SK-N-SH treated with all-trans-retinoic acid at 6 μM for 48 hours (cell line): ENCODE measurements at regions not wholly inside any gene's neighbourhood (a gene's known extent, or its start where the extent isn't known, plus 50 kb on each side); places are given as distances from the start of the nearest gene placed in this dataset.

ENCODE experiments used
- ATAC-seq: fragments of 200-7000 bp; cut with Tn5 transposase; 3 replicates; pipeline ENCODE4 v1.9.1; 2020; ENCODE audit warnings: mild to moderate bottlenecking, moderate library complexity
- CREB5 ChIP-seq: fragments of 250-450 bp; sonication (Bioruptor Pico); IDR thresholded peaks from 2 replicates; pipeline ENCODE4 v1.5.1; 2020; ENCODE audit warnings: low read depth, mild to moderate bottlenecking, moderate library complexity
- CSDC2 ChIP-seq: fragments of 250-450 bp; sonication (Bioruptor Pico); IDR thresholded peaks from 2 replicates; pipeline ENCODE4 v1.5.0; 2020; ENCODE audit warnings: mild to moderate bottlenecking, moderate library complexity
- CSRNP3 ChIP-seq: fragments of 250-450 bp; sonication (Bioruptor Pico); IDR thresholded peaks from 2 replicates; pipeline ENCODE4 v1.5.1; 2021; ENCODE audit warnings: mild to moderate bottlenecking, moderate library complexity
- ESRRG ChIP-seq: fragments of 250-450 bp; sonication (Bioruptor Pico); IDR thresholded peaks from 2 replicates; pipeline ENCODE4 v1.6.1; 2021; ENCODE audit warnings: mild to moderate bottlenecking
- GLIS3 ChIP-seq: fragments of 250-450 bp; sonication (Bioruptor Pico); IDR thresholded peaks from 2 replicates; pipeline ENCODE4 v1.5.0; 2020; ENCODE audit warnings: mild to moderate bottlenecking, moderate library complexity
- ISL1 ChIP-seq: fragments of 250-450 bp; sonication (Bioruptor Pico); IDR thresholded peaks from 2 replicates; pipeline ENCODE4 v2.1.2; 2022; ENCODE audit warnings: mild to moderate bottlenecking, moderate library complexity
- OSR1 ChIP-seq: fragments of 250-450 bp; sonication (Bioruptor Pico); IDR thresholded peaks from 2 replicates; pipeline ENCODE4 v1.8.0; 2022; ENCODE audit warnings: moderate library complexity, mild to moderate bottlenecking, inconsistent platforms
- POU6F1 ChIP-seq: fragments of 250-450 bp; sonication (Bioruptor Pico); IDR thresholded peaks from 2 replicates; pipeline ENCODE4 v1.8.0; 2021; ENCODE audit warnings: low read depth, mild to moderate bottlenecking, moderate library complexity, borderline replicate concordance
- PPARA ChIP-seq: fragments of 250-450 bp; sonication (Bioruptor Pico); IDR thresholded peaks from 2 replicates; pipeline ENCODE4 v1.5.0; 2020; ENCODE audit warnings: mild to moderate bottlenecking, borderline replicate concordance
- RARB ChIP-seq: fragments of 250-450 bp; sonication (Bioruptor Pico); IDR thresholded peaks from 2 replicates; pipeline ENCODE4 v1.8.0; 2021; ENCODE audit warnings: mild to moderate bottlenecking, moderate library complexity
- SNAI2 ChIP-seq: fragments of 250-450 bp; sonication (Bioruptor Pico); IDR thresholded peaks from 2 replicates; pipeline ENCODE4 v1.5.0; 2020; ENCODE audit warnings: mild to moderate bottlenecking, moderate library complexity
- TCF4 ChIP-seq: fragments of 250-450 bp; sonication (Bioruptor Pico); IDR thresholded peaks from 2 replicates; pipeline ENCODE4 v1.8.0; 2021; ENCODE audit warnings: mild to moderate bottlenecking, moderate library complexity, borderline replicate concordance
- TOX ChIP-seq: fragments of 250-450 bp; sonication (Bioruptor Pico); IDR thresholded peaks from 2 replicates; pipeline ENCODE4 v1.8.0; 2021; ENCODE audit warnings: mild to moderate bottlenecking, moderate library complexity, borderline replicate concordance
- TSHZ2 ChIP-seq: fragments of 250-450 bp; sonication (Bioruptor Pico); IDR thresholded peaks from 2 replicates; pipeline ENCODE4 v1.5.0; 2020; ENCODE audit warnings: mild to moderate bottlenecking, moderate library complexity
- ZFP30 ChIP-seq: fragments of 450-650 bp; formaldehyde crosslinking; IDR thresholded peaks from 2 replicates; pipeline ENCODE4 v1.5.0; 2022; ENCODE audit warnings: mild to moderate bottlenecking, moderate library complexity
- ZNF565 ChIP-seq: fragments of 450-650 bp; formaldehyde crosslinking; conservative IDR thresholded peaks from 2 replicates; pipeline ENCODE4 v1.5.0; 2020; ENCODE audit warnings: low read depth, mild to moderate bottlenecking, moderate library complexity
- ZNF70 ChIP-seq: fragments of 450-650 bp; formaldehyde crosslinking; IDR thresholded peaks from 2 replicates; pipeline ENCODE4 v1.5.0; 2020; ENCODE audit warnings: mild to moderate bottlenecking, moderate library complexity
- ZNF8 ChIP-seq: fragments of 450-650 bp; formaldehyde crosslinking; IDR thresholded peaks from 2 replicates; pipeline ENCODE4 v1.5.0; 2020; ENCODE audit warnings: mild to moderate bottlenecking, moderate library complexity

GRCh38 chr6:140559458-140559857 lies 1185.0 kb upstream of the CITED2 start:
- no peak for ATAC-seq
- no peak for TF ChIP-seq TSHZ2 (CRISPR knock-in tag)

- no peak for TF ChIP-seq GLIS3
- TF ChIP-seq POU6F1 (CRISPR knock-in tag) = no peak
- TF ChIP-seq OSR1 (CRISPR knock-in tag) = no peak
- TF ChIP-seq ZFP30 = no peak
- ATAC-seq = peak; percentile 35; the same call in 2 of the 3 replicates
Observed at GRCh38 chr6:140554421-140554820, 1180.0 kb upstream of the CITED2 start.

GRCh38 chr6:140548366-140548765 lies 1173.9 kb upstream of the CITED2 start:
- TF ChIP-seq ZNF8 (CRISPR knock-in tag) = no peak
- TF ChIP-seq ZFP30 = no peak
- no peak for TF ChIP-seq CSDC2 (CRISPR knock-in tag)
- no peak for TF ChIP-seq TOX (CRISPR knock-in tag)
- no peak for TF ChIP-seq RARB
- no peak for TF ChIP-seq CSRNP3
- TF ChIP-seq TCF4 (CRISPR knock-in tag) = no peak
- no peak for TF ChIP-seq ISL1 (CRISPR knock-in tag)
- TF ChIP-seq CREB5 (CRISPR knock-in tag) = no peak
- no peak for TF ChIP-seq SNAI2
- no peak for TF ChIP-seq GLIS3
- TF ChIP-seq OSR1 (CRISPR knock-in tag) = no peak
- TF ChIP-seq POU6F1 (CRISPR knock-in tag) = no peak
- no peak for ATAC-seq

GRCh38 chr6:140546640-140547039 lies 1172.2 kb upstream of the CITED2 start:
- no peak for ATAC-seq
- TF ChIP-seq RARB (no peak), SNAI2 (no peak), GLIS3 (no peak), ZNF70 (CRISPR knock-in tag) (no peak), PPARA (CRISPR knock-in tag) (no peak), ZNF565 (CRISPR knock-in tag) (no peak), CREB5 (CRISPR knock-in tag) (no peak), ESRRG (no peak), ZFP30 (no peak), ISL1 (CRISPR knock-in tag) (no peak), OSR1 (CRISPR knock-in tag) (no peak)
